ENCODE measurements at regions not wholly inside any gene's neighbourhood (a gene's known extent, or its start where the extent isn't known, plus 50 kb on each side); places are given as distances from the start of the nearest gene placed in this dataset.

- Histone ChIP-seq H3K27ac (no peak overlapping the region), H3K4me1 (ENCODE audit: insufficient read depth) (no peaks in the 10 kb centered on the region), H4K20me1 (ENCODE audit: insufficient read depth, poor library complexity, severe bottlenecking) (no peaks in the 10 kb centered on the region), H3K27me3 (peaks cover 71% of the 10 kb centered on the region), H3K9me3 (ENCODE audit: low read depth) (no peaks in the 10 kb centered on the region), H3K4me2 (peak overlapping the region; percentile 91), H3K9me2 (replicated peaks; ENCODE audit: insufficient read depth) (no peaks in the 10 kb centered on the region), H2AFZ (no peak overlapping the region), H3K79me2 (no peaks in the 10 kb centered on the region), H3K4me3 (no peak overlapping the region), H3K36me3 (replicated peaks; ENCODE audit: insufficient read depth, low read depth) (no peaks in the 10 kb centered on the region)
- no peak for DNase-seq (ENCODE audit: low spot score)
- TF ChIP-seq EZH2phosphoT487 (IDR thresholded peaks at IDR 0.05; ENCODE audit: low read depth, severe bottlenecking, unreplicated experiment): no peak
- WGBS (ENCODE audit: low lambda C conversion rate, missing lambda C conversion rate): 13% methylated on average over 5 of the region's 5 CpGs
Measured at GRCh38 chr12:100718187-100718586, 76.4 kb upstream of the ANO4 start.

GRCh38 chr12:100720016-100720654 lies 74.4 kb upstream of the ANO4 start:
- Histone ChIP-seq H3K4me3 (no peak overlapping the region), H3K4me1 (ENCODE audit: insufficient read depth) (no peaks in the 10 kb centered on the region), H3K9me2 (replicated peaks; ENCODE audit: insufficient read depth) (no peaks in the 10 kb centered on the region), H3K9me3 (ENCODE audit: low read depth) (no peaks in the 10 kb centered on the region), H3K79me2 (no peaks in the 10 kb centered on the region), H3K4me2 (no peak overlapping the region), H3K27me3 (peaks cover 61% of the 10 kb centered on the region), H4K20me1 (ENCODE audit: insufficient read depth, poor library complexity, severe bottlenecking) (no peaks in the 10 kb centered on the region), H2AFZ (no peak overlapping the region), H3K36me3 (replicated peaks; ENCODE audit: insufficient read depth, low read depth) (no peaks in the 10 kb centered on the region), H3K27ac (no peak overlapping the region)
- TF ChIP-seq CTCF (IDR thresholded peaks at IDR 0.05; ENCODE audit: poor library complexity) (no peak), EZH2 (IDR thresholded peaks at IDR 0.05; ENCODE audit: borderline replicate concordance) (no peak), EZH2phosphoT487 (IDR thresholded peaks at IDR 0.05; ENCODE audit: low read depth, severe bottlenecking, unreplicated experiment) (no peak)
- WGBS (ENCODE audit: low lambda C conversion rate, missing lambda C conversion rate): 77% methylated on average over 4 of the region's 4 CpGs
- no peak for DNase-seq (ENCODE audit: low spot score)

GRCh38 chr12:100721169-100721568 lies 73.4 kb upstream of the ANO4 start:
- H4K20me1 ChIP-seq (ENCODE audit: insufficient read depth, poor library complexity, severe bottlenecking): no peaks in the 10 kb centered on the region
- peaks cover 52% of the 10 kb centered on the region for H3K27me3 ChIP-seq
- H3K9me2 ChIP-seq (replicated peaks; ENCODE audit: insufficient read depth): no peaks in the 10 kb centered on the region
- no peak for TF ChIP-seq CTCF (IDR thresholded peaks at IDR 0.05; ENCODE audit: poor library complexity)
- no peak for TF ChIP-seq EZH2 (IDR thresholded peaks at IDR 0.05; ENCODE audit: borderline replicate concordance)
- TF ChIP-seq EZH2phosphoT487 (IDR thresholded peaks at IDR 0.05; ENCODE audit: low read depth, severe bottlenecking, unreplicated experiment): no peak
- H3K9me3 ChIP-seq (ENCODE audit: low read depth): no peaks in the 10 kb centered on the region
- no peaks in the 10 kb centered on the region for H3K4me1 ChIP-seq (ENCODE audit: insufficient read depth)
- no peak for DNase-seq (ENCODE audit: low spot score)
- H3K27ac ChIP-seq: no peak overlapping the region
- no peak overlapping the region for H2AFZ ChIP-seq
- no peaks in the 10 kb centered on the region for H3K36me3 ChIP-seq (replicated peaks; ENCODE audit: insufficient read depth, low read depth)
- no peak overlapping the region for H3K4me2 ChIP-seq
- 83% methylated on average over 2 of the region's 2 CpGs for WGBS (ENCODE audit: low lambda C conversion rate, missing lambda C conversion rate)
- H3K4me3 ChIP-seq: no peak overlapping the region
- H3K79me2 ChIP-seq: no peaks in the 10 kb centered on the region

GRCh38 chr12:100724071-100724470 lies 70.5 kb upstream of the ANO4 start:
- TF ChIP-seq EZH2phosphoT487 (IDR thresholded peaks at IDR 0.05; ENCODE audit: low read depth, severe bottlenecking, unreplicated experiment): no peak
- TF ChIP-seq CTCF (IDR thresholded peaks at IDR 0.05; ENCODE audit: poor library complexity): no peak
- TF ChIP-seq EZH2 (IDR thresholded peaks at IDR 0.05; ENCODE audit: borderline replicate concordance): no peak
- Histone ChIP-seq H4K20me1 (ENCODE audit: insufficient read depth, poor library complexity, severe bottlenecking) (no peaks in the 10 kb centered on the region), H3K79me2 (no peaks in the 10 kb centered on the region), H3K9me3 (ENCODE audit: low read depth) (no peaks in the 10 kb centered on the region), H3K9me2 (replicated peaks; ENCODE audit: insufficient read depth) (no peaks in the 10 kb centered on the region), H3K4me3 (no peak overlapping the region), H2AFZ (no peak overlapping the region), H3K4me1 (ENCODE audit: insufficient read depth) (no peaks in the 10 kb centered on the region), H3K27ac (no peak overlapping the region), H3K4me2 (no peak overlapping the region), H3K27me3 (peaks cover 27% of the 10 kb centered on the region), H3K36me3 (replicated peaks; ENCODE audit: insufficient read depth, low read depth) (no peaks in the 10 kb centered on the region)
- WGBS (ENCODE audit: low lambda C conversion rate, missing lambda C conversion rate): 46% methylated on average over 3 of the region's 3 CpGs
- no peak for DNase-seq (ENCODE audit: low spot score)
